RWPE2 (cell line): ENCODE measurements at regions not wholly inside any gene's neighbourhood (a gene's known extent, or its start where the extent isn't known, plus 50 kb on each side); places are given as distances from the start of the nearest gene placed in this dataset.

ENCODE experiments used
- ATAC-seq: fragments of 200-7000 bp; cut with Tn5 transposase; 3 replicates; pipeline ENCODE4 v1.9.1; 2021; ENCODE audit warnings: low read depth
- DNase-seq: peaks from one replicate; pipeline ENCODE4 v3.0.0-alpha.2; 2020; ENCODE audit warnings: low spot score
- H3K27ac ChIP-seq: fragments of 450-650 bp; 2 replicates; pipeline ENCODE4 v1.5.1; 2017; ENCODE audit warnings: mild to moderate bottlenecking; ENCODE audit not compliant: poor library complexity, severe bottlenecking
- H3K27me3 ChIP-seq: fragments of 250-450 bp; sonication (Bioruptor Pico); 2 replicates; pipeline ENCODE4 v1.5.1; 2021; ENCODE audit warnings: mild to moderate bottlenecking, moderate library complexity; ENCODE audit not compliant: insufficient read depth, poor library complexity, severe bottlenecking
- H3K36me3 ChIP-seq: fragments of 250-450 bp; sonication (Bioruptor Pico); 2 replicates; pipeline ENCODE4 v1.5.1; 2020; ENCODE audit warnings: low read depth, mild to moderate bottlenecking, moderate library complexity
- H3K4me1 ChIP-seq: fragments of 250-450 bp; sonication (Bioruptor Pico); 2 replicates; pipeline ENCODE4 v1.5.1; 2021; ENCODE audit warnings: mild to moderate bottlenecking, moderate library complexity; ENCODE audit not compliant: insufficient read depth, poor library complexity, severe bottlenecking
- H3K4me3 ChIP-seq: fragments of 250-450 bp; sonication (Bioruptor Pico); 2 replicates; pipeline ENCODE4 v1.5.1; 2021; ENCODE audit warnings: mild to moderate bottlenecking, moderate library complexity; ENCODE audit not compliant: severe bottlenecking
- H3K9me3 ChIP-seq: fragments of 250-450 bp; sonication (Bioruptor Pico); 2 replicates; pipeline ENCODE4 v1.5.1; 2021; ENCODE audit warnings: mild to moderate bottlenecking, moderate library complexity; ENCODE audit not compliant: severe bottlenecking
- CTCF ChIP-seq: fragments of 450-650 bp; IDR thresholded peaks from one replicate; pipeline ENCODE4 v1.5.1; 2017; ENCODE audit warnings: mild to moderate bottlenecking, moderate library complexity; ENCODE audit not compliant: poor library complexity, severe bottlenecking

- H3K27me3 ChIP-seq: peaks cover 4% of the 10 kb centered on the region
- H3K27ac ChIP-seq: no peak overlapping the region
- TF ChIP-seq CTCF: no peak
- H3K36me3 ChIP-seq: no peaks in the 10 kb centered on the region
- H3K4me1 ChIP-seq: no peaks in the 10 kb centered on the region
- H3K9me3 ChIP-seq: no peaks in the 10 kb centered on the region
- H3K4me3 ChIP-seq: no peak overlapping the region
- ATAC-seq (no peak), DNase-seq (no peak)
Measured at GRCh38 chr1:181990728-181991127, 70.8 kb downstream of the ZNF648 start.

GRCh38 chr1:181989261-181989920 is 72.1 kb downstream of the ZNF648 start:
- no peak overlapping the region for H3K4me3 ChIP-seq
- no peaks in the 10 kb centered on the region for H3K4me1 ChIP-seq
- H3K27me3 ChIP-seq: peaks cover 13% of the 10 kb centered on the region
- no peak for DNase-seq
- H3K27ac ChIP-seq: no peak overlapping the region
- ATAC-seq: no peak
- TF ChIP-seq CTCF: no peak
- no peaks in the 10 kb centered on the region for H3K9me3 ChIP-seq
- no peaks in the 10 kb centered on the region for H3K36me3 ChIP-seq

- no peak for ATAC-seq
- TF ChIP-seq CTCF: no peak
- Histone ChIP-seq H3K4me1 (no peaks in the 10 kb centered on the region), H3K9me3 (no peaks in the 10 kb centered on the region), H3K36me3 (no peaks in the 10 kb centered on the region), H3K4me3 (no peak overlapping the region), H3K27ac (no peak overlapping the region), H3K27me3 (peaks cover 13% of the 10 kb centered on the region)
- DNase-seq: no peak
Measured at GRCh38 chr1:181987996-181988395, 73.5 kb downstream of the ZNF648 start.

- Histone ChIP-seq H3K9me3 (no peaks in the 10 kb centered on the region), H3K27me3 (peaks cover 13% of the 10 kb centered on the region), H3K4me1 (no peaks in the 10 kb centered on the region), H3K36me3 (no peaks in the 10 kb centered on the region), H3K4me3 (no peak overlapping the region), H3K27ac (no peak overlapping the region)
- ATAC-seq: no peak
- no peak for DNase-seq
- no peak for TF ChIP-seq CTCF
Measured at GRCh38 chr1:181987334-181987895, 74.1 kb downstream of the ZNF648 start.

- TF ChIP-seq CTCF: no peak
- Histone ChIP-seq H3K4me1 (no peaks in the 10 kb centered on the region), H3K9me3 (no peaks in the 10 kb centered on the region), H3K27me3 (peaks cover 13% of the 10 kb centered on the region), H3K27ac (no peak overlapping the region), H3K4me3 (no peak overlapping the region), H3K36me3 (no peaks in the 10 kb centered on the region)
- ATAC-seq: no peak
- DNase-seq: no peak
Measured at GRCh38 chr1:181986907-181987305, 74.6 kb downstream of the ZNF648 start.
